Breast epithelium (tissue), 4 donors: ENCODE measurements at regions not wholly inside any gene's neighbourhood (a gene's known extent, or its start where the extent isn't known, plus 50 kb on each side); places are given as distances from the start of the nearest gene placed in this dataset.

Source experiments
- DNase-seq, 2 donors: peaks; one replicate each; pipeline ENCODE4 v3.0.0-alpha.2; 2019; ENCODE audit warnings: low spot score in 2 of 2
- H3K27ac ChIP-seq, 2 donors: fragments of 200-600 bp; sonication (generic) in 1 of 2; one replicate each; pipeline ENCODE4 v1.5.1; 2016 to 2019; ENCODE audit warnings: mild to moderate bottlenecking in 1 of 2
- H3K27me3 ChIP-seq, 2 donors: fragments of 200-600 bp; sonication (generic) in 1 of 2; one replicate each; pipeline versions ENCODE4 v1.5.1 to v1.6.0; 2017 to 2019; ENCODE audit warnings: control low read depth in 1 of 2, mild to moderate bottlenecking in 1 of 2
- H3K36me3 ChIP-seq: fragments of 200-600 bp; one replicate; pipeline ENCODE4 v1.5.1; 2019
- H3K4me1 ChIP-seq, 2 donors: fragments of 200-600 bp; sonication (generic); one replicate each; pipeline ENCODE4 v1.5.1; 2016 to 2019; ENCODE audit warnings: control low read depth in 1 of 2
- H3K4me3 ChIP-seq, 3 donors: fragments of 200-600 bp; sonication (generic); 1 replicate in 2 of 3; 2 replicates in 1 of 3; pipeline ENCODE4 v1.5.1; 2016 to 2019; ENCODE audit warnings: mild to moderate bottlenecking in 3 of 3, moderate library complexity in 2 of 3
- H3K9me3 ChIP-seq, 2 donors: fragments of 200-600 bp; sonication (generic) in 1 of 2; one replicate each; pipeline ENCODE4 v1.5.1; 2016 to 2019; ENCODE audit warnings: control low read depth in 1 of 2
- CTCF ChIP-seq, 3 donors: fragments of 450-650 bp; IDR thresholded peaks; one replicate each; pipeline ENCODE4 v1.5.1; 2016 to 2017; ENCODE audit warnings: antibody characterized with exemption in 3 of 3, mild to moderate bottlenecking in 3 of 3, moderate library complexity in 3 of 3
- POLR2A ChIP-seq: fragments of 450-650 bp; IDR thresholded peaks from one replicate; pipeline ENCODE4 v1.6.1; 2016; ENCODE audit warnings: antibody characterized with exemption, mild to moderate bottlenecking, moderate library complexity
- POLR2AphosphoS5 ChIP-seq, 3 donors: sonication (generic); formaldehyde crosslinking; IDR thresholded peaks; one replicate each; pipeline ENCODE4 v1.6.1; 2017; ENCODE audit warnings: antibody characterized with exemption in 3 of 3
- intact Hi-C: fragments of 100-400 bp; cut with DNase I; formaldehyde crosslinking; loops from one replicate; pipeline ENCODE4 v1.15.1; 2023; ENCODE audit warnings: low total_unique reads

GRCh38 chr4:89576246-89576645, 260.7 kb downstream of the SNCA start:
- Histone ChIP-seq H3K27me3 (no peaks in the 10 kb centered on the region), H3K4me1 (no peaks in the 10 kb centered on the region), H3K27ac (no peak overlapping the region), H3K36me3 (no peaks in the 10 kb centered on the region), H3K9me3 (no peaks in the 10 kb centered on the region), H3K4me3 (no peak overlapping the region)
- no peak for DNase-seq
- no peak for TF ChIP-seq POLR2A
- TF ChIP-seq CTCF (IDR thresholded peaks at IDR 0.05), result no peak
- TF ChIP-seq POLR2AphosphoS5 (IDR thresholded peaks at IDR 0.05), result no peak
- intact Hi-C loops, result no loop called here

GRCh38 chr4:89575840-89576239, 261.1 kb downstream of the SNCA start:
- intact Hi-C loops, result no loop called here
- Histone ChIP-seq H3K36me3 (no peaks in the 10 kb centered on the region), H3K27ac (no peak overlapping the region), H3K4me1 (no peaks in the 10 kb centered on the region), H3K4me3 (no peak overlapping the region), H3K27me3 (no peaks in the 10 kb centered on the region), H3K9me3 (no peaks in the 10 kb centered on the region)
- DNase-seq, result no peak
- TF ChIP-seq CTCF (IDR thresholded peaks at IDR 0.05), result no peak
- TF ChIP-seq POLR2A, result no peak
- no peak for TF ChIP-seq POLR2AphosphoS5 (IDR thresholded peaks at IDR 0.05)

GRCh38 chr4:89574176-89574575, 262.8 kb downstream of the SNCA start:
- intact Hi-C loops, result no loop called here
- H3K4me3 ChIP-seq, result no peak overlapping the region
- no peak for TF ChIP-seq CTCF (IDR thresholded peaks at IDR 0.05)
- TF ChIP-seq POLR2AphosphoS5 (IDR thresholded peaks at IDR 0.05), result no peak
- no peak for TF ChIP-seq POLR2A

GRCh38 chr4:89573656-89574055, 263.3 kb downstream of the SNCA start:
- H3K4me1 ChIP-seq, result no peaks in the 10 kb centered on the region
- no peak overlapping the region for H3K27ac ChIP-seq
- no peaks in the 10 kb centered on the region for H3K36me3 ChIP-seq
- intact Hi-C loops, result no loop called here
- no peak for TF ChIP-seq CTCF (IDR thresholded peaks at IDR 0.05)
- no peaks in the 10 kb centered on the region for H3K27me3 ChIP-seq
- no peaks in the 10 kb centered on the region for H3K9me3 ChIP-seq
- no peak overlapping the region for H3K4me3 ChIP-seq
- no peak for DNase-seq

More at GRCh38 chr4:89574176-89574575, 262.8 kb downstream of the SNCA start:
- no peak overlapping the region for H3K27ac ChIP-seq
- H3K27me3 ChIP-seq, result no peaks in the 10 kb centered on the region
- DNase-seq, result no peak
- H3K36me3 ChIP-seq, result no peaks in the 10 kb centered on the region
- no peaks in the 10 kb centered on the region for H3K4me1 ChIP-seq
- no peaks in the 10 kb centered on the region for H3K9me3 ChIP-seq

GRCh38 chr4:89572224-89572858, 264.6 kb downstream of the SNCA start:
- H3K27me3 ChIP-seq, result no peaks in the 10 kb centered on the region
- H3K9me3 ChIP-seq, result no peaks in the 10 kb centered on the region
- DNase-seq, result no peak
- intact Hi-C loops, result no loop called here
- no peaks in the 10 kb centered on the region for H3K36me3 ChIP-seq
- H3K27ac ChIP-seq, result no peak overlapping the region
- no peaks in the 10 kb centered on the region for H3K4me1 ChIP-seq
- no peak overlapping the region for H3K4me3 ChIP-seq
- TF ChIP-seq POLR2A, result no peak

GRCh38 chr4:89570931-89571330, 263.3 kb upstream of the GPRIN3 start:
- intact Hi-C loops, result no loop called here

More at GRCh38 chr4:89570931-89571330, 263.3 kb upstream of the GPRIN3 start:
- no peak overlapping the region for H3K27ac ChIP-seq
- TF ChIP-seq POLR2A (no peak), POLR2AphosphoS5 (IDR thresholded peaks at IDR 0.05) (no peak), CTCF (IDR thresholded peaks at IDR 0.05) (no peak)
- no peak overlapping the region for H3K4me3 ChIP-seq
- DNase-seq, result no peak
- H3K4me1 ChIP-seq, result no peaks in the 10 kb centered on the region
- no peaks in the 10 kb centered on the region for H3K27me3 ChIP-seq
- no peaks in the 10 kb centered on the region for H3K36me3 ChIP-seq
- no peaks in the 10 kb centered on the region for H3K9me3 ChIP-seq
